ENCODE measurements at regions not wholly inside any gene's neighbourhood (a gene's known extent, or its start where the extent isn't known, plus 50 kb on each side); places are given as distances from the start of the nearest gene placed in this dataset.

DNA sequence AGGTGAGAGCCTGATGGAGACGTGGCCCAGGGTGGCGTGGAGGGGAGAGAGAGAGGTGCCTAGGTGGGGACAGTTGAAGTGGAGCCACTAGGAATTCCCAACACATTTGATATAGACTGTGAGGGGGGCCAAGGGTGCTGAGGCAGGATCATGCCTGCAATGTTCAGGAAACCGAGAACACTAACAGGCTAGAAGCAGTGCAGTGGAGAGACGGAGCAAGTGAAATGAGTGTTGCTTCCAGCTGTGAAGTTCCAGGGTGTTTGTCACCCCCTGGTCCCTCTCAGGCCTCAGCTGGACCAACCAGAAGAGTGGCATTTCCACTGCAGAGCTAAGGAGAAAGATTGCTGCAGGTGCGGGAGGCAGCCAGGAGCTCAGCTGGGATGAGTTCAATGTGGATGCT, 127.1 kb downstream of the RIPK4 start:
- TF ChIP-seq, protein P1, sequence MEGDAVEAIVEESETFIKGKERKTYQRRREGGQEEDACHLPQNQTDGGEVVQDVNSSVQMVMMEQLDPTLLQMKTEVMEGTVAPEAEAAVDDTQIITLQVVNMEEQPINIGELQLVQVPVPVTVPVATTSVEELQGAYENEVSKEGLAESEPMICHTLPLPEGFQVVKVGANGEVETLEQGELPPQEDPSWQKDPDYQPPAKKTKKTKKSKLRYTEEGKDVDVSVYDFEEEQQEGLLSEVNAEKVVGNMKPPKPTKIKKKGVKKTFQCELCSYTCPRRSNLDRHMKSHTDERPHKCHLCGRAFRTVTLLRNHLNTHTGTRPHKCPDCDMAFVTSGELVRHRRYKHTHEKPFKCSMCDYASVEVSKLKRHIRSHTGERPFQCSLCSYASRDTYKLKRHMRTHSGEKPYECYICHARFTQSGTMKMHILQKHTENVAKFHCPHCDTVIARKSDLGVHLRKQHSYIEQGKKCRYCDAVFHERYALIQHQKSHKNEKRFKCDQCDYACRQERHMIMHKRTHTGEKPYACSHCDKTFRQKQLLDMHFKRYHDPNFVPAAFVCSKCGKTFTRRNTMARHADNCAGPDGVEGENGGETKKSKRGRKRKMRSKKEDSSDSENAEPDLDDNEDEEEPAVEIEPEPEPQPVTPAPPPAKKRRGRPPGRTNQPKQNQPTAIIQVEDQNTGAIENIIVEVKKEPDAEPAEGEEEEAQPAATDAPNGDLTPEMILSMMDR (conservative IDR thresholded peaks at IDR 0.05 in 1 of 2, IDR thresholded peaks at IDR 0.05 in 1 of 2; ENCODE audit: extremely low read depth in 1 of 2, insufficient read depth in 1 of 2, low read depth in 1 of 2, low read length in 2 of 2), result no peak
- TF ChIP-seq EZH2 (IDR thresholded peaks at IDR 0.05; ENCODE audit: borderline replicate concordance, low read length), result no peak

Measured in mammary epithelial cell (primary cell).